COLO829 (cell line): ENCODE measurements at regions not wholly inside any gene's neighbourhood (a gene's known extent, or its start where the extent isn't known, plus 50 kb on each side); places are given as distances from the start of the nearest gene placed in this dataset.

Experiments used
- DNase-seq: peaks from one replicate; pipeline ENCODE4 v3.0.0; 2012; ENCODE audit warnings: low spot score

- no peak for DNase-seq
Measured at GRCh38 chr1:239995281-239995680, 96.4 kb upstream of the FMN2 start.

GRCh38 chr1:239997160-239997514 lies 94.5 kb upstream of the FMN2 start:
- DNase-seq: no peak

- DNase-seq: no peak
Measured at GRCh38 chr1:239997515-239998311, 94.0 kb upstream of the FMN2 start.

GRCh38 chr1:239998312-239998649 lies 93.4 kb upstream of the FMN2 start:
- DNase-seq: no peak

- DNase-seq: no peak
Measured at GRCh38 chr1:239999170-239999569, 92.5 kb upstream of the FMN2 start.

GRCh38 chr1:240000634-240001033 lies 91.0 kb upstream of the FMN2 start:
- DNase-seq: peak; percentile 68

- DNase-seq: peak; percentile 87
Measured at GRCh38 chr1:240001177-240001740, 90.4 kb upstream of the FMN2 start.

- peak; percentile 68 for DNase-seq
Measured at GRCh38 chr1:240004086-240004749, 87.5 kb upstream of the FMN2 start.

GRCh38 chr1:240005997-240006650 lies 85.6 kb upstream of the FMN2 start:
- DNase-seq: no peak

- no peak for DNase-seq
Measured at GRCh38 chr1:240008298-240008697, 83.4 kb upstream of the FMN2 start.

GRCh38 chr1:240014051-240014450 lies 77.6 kb upstream of the FMN2 start:
- DNase-seq: no peak

GRCh38 chr1:240018617-240019016 lies 73.1 kb upstream of the FMN2 start:
- DNase-seq: no peak

GRCh38 chr1:240019524-240019923 lies 72.2 kb upstream of the FMN2 start:
- no peak for DNase-seq

GRCh38 chr1:240020871-240021270 lies 70.8 kb upstream of the FMN2 start:
- DNase-seq: no peak

GRCh38 chr1:240021709-240022108 lies 70.0 kb upstream of the FMN2 start:
- peak; percentile 37 for DNase-seq

GRCh38 chr1:240027059-240027462 lies 64.6 kb upstream of the FMN2 start:
- DNase-seq: peak; percentile 85

GRCh38 chr1:240029418-240029817 lies 62.3 kb upstream of the FMN2 start:
- DNase-seq: no peak

GRCh38 chr1:240030236-240030635 lies 61.4 kb upstream of the FMN2 start:
- DNase-seq: no peak

- DNase-seq: peak; percentile 60
Measured at GRCh38 chr1:240031009-240031408, 60.7 kb upstream of the FMN2 start.

- no peak for DNase-seq
Measured at GRCh38 chr1:240031414-240031813, 60.3 kb upstream of the FMN2 start.

GRCh38 chr1:240033406-240033805 lies 58.3 kb upstream of the FMN2 start:
- DNase-seq: no peak

- no peak for DNase-seq
Measured at GRCh38 chr1:240036526-240036925, 55.2 kb upstream of the FMN2 start.
